Neural progenitor cell (in vitro differentiated cells): ENCODE measurements at regions not wholly inside any gene's neighbourhood (a gene's known extent, or its start where the extent isn't known, plus 50 kb on each side); places are given as distances from the start of the nearest gene placed in this dataset.

ENCODE experiments used
- DNase-seq: peaks from one replicate; pipeline ENCODE4 v3.0.0-alpha.2; 2016; ENCODE audit warnings: low spot score
- H2AFZ ChIP-seq: fragments of 200-600 bp; sonication (generic); replicated peaks from 2 replicates; pipeline ENCODE4 v1.6.1; 2016; ENCODE audit warnings: antibody characterized with exemption
- H3F3A ChIP-seq: fragments of 200-600 bp; sonication (generic); 2 replicates; pipeline ENCODE4 v1.6.1; 2016; ENCODE audit warnings: antibody characterized with exemption, low read depth
- H3K27ac ChIP-seq: fragments of 200-600 bp; sonication (generic); 2 replicates; pipeline ENCODE4 v1.5.1; 2016; ENCODE audit warnings: mild to moderate bottlenecking
- H3K27me3 ChIP-seq: fragments of 200-600 bp; sonication (generic); 2 replicates; pipeline ENCODE4 v1.6.1; 2016; ENCODE audit warnings: mild to moderate bottlenecking, moderate library complexity
- H3K36me3 ChIP-seq: fragments of 200-600 bp; sonication (generic); 2 replicates; pipeline ENCODE4 v1.5.1; 2016
- H3K4me1 ChIP-seq: fragments of 200-600 bp; sonication (generic); 2 replicates; pipeline ENCODE4 v1.6.1; 2016; ENCODE audit warnings: mixed run types
- H3K4me2 ChIP-seq: fragments of 200-600 bp; sonication (generic); 2 replicates; pipeline ENCODE4 v1.6.1; 2016
- H3K4me3 ChIP-seq: fragments of 200-600 bp; sonication (generic); 2 replicates; pipeline ENCODE4 v1.5.1; 2016
- H3K79me2 ChIP-seq: fragments of 200-600 bp; sonication (generic); 2 replicates; pipeline ENCODE4 v1.6.1; 2016; ENCODE audit warnings: low read depth
- H3K9ac ChIP-seq: fragments of 200-600 bp; sonication (generic); 2 replicates; pipeline ENCODE4 v1.6.1; 2016
- H3K9me3 ChIP-seq: fragments of 200-600 bp; sonication (generic); 2 replicates; pipeline ENCODE4 v1.5.1; 2016; ENCODE audit warnings: low read depth
- H4K20me1 ChIP-seq: fragments of 200-600 bp; sonication (generic); 2 replicates; pipeline ENCODE4 v1.6.1; 2016; ENCODE audit warnings: low read depth
- H3K27ac Mint-ChIP-seq: 3 replicates; pipeline ENCODE4 v1.8.0; 2021; ENCODE audit warnings: mixed read lengths
- H3K27me3 Mint-ChIP-seq: 2 replicates; pipeline ENCODE4 v1.8.0; 2022; ENCODE audit warnings: low read depth, mild to moderate bottlenecking, inconsistent platforms, moderate library complexity, mixed read lengths; ENCODE audit not compliant: insufficient read depth
- H3K36me3 Mint-ChIP-seq: 3 replicates; pipeline ENCODE4 v1.8.0; 2021; ENCODE audit warnings: mixed read lengths
- H3K4me1 Mint-ChIP-seq: 3 replicates; pipeline ENCODE4 v1.8.0; 2021; ENCODE audit warnings: mixed read lengths
- H3K4me3 Mint-ChIP-seq: 3 replicates; pipeline ENCODE4 v1.8.0; 2021; ENCODE audit warnings: mild to moderate bottlenecking, moderate library complexity, mixed read lengths
- H3K9me3 Mint-ChIP-seq: 3 replicates; pipeline ENCODE4 v1.8.0; 2020; ENCODE audit warnings: mixed read lengths
- CTCF ChIP-seq: fragments of 200-600 bp; sonication (generic); IDR thresholded peaks from 2 replicates; pipeline ENCODE4 v1.5.1; 2017; ENCODE audit warnings: antibody characterized with exemption, mild to moderate bottlenecking
- EZH2 ChIP-seq: fragments of 200-600 bp; sonication (generic); IDR thresholded peaks from 2 replicates; pipeline ENCODE4 v1.6.1; 2017; ENCODE audit warnings: antibody characterized with exemption, mild to moderate bottlenecking, moderate library complexity
- EZH2phosphoT487 ChIP-seq: fragments of 200-600 bp; sonication (generic); IDR thresholded peaks from 2 replicates; pipeline ENCODE4 v1.6.1; 2017; ENCODE audit warnings: antibody characterized with exemption

- Histone ChIP-seq H3K4me3 (no peak overlapping the region), H2AFZ (no peak overlapping the region), H3K4me2 (no peak overlapping the region), H4K20me1 (no peaks in the 10 kb centered on the region), H3K36me3 (no peaks in the 10 kb centered on the region), H3F3A (no peaks in the 10 kb centered on the region), H3K9me3 (no peaks in the 10 kb centered on the region), H3K4me1 (no peaks in the 10 kb centered on the region), H3K27ac (no peak overlapping the region), H3K9ac (no peak overlapping the region), H3K27me3 (no peaks in the 10 kb centered on the region), H3K79me2 (no peaks in the 10 kb centered on the region)
- no peaks in the 10 kb centered on the region for H3K9me3 Mint-ChIP-seq
- H3K4me1 Mint-ChIP-seq, result no peaks in the 10 kb centered on the region
- peaks cover 3% of the 10 kb centered on the region for H3K27me3 Mint-ChIP-seq
- no peaks in the 10 kb centered on the region for H3K36me3 Mint-ChIP-seq
- no peak overlapping the region for H3K27ac Mint-ChIP-seq
- TF ChIP-seq CTCF (no peak), EZH2phosphoT487 (no peak), EZH2 (no peak)
- no peak overlapping the region for H3K4me3 Mint-ChIP-seq
- no peak for DNase-seq
Measured at GRCh38 chr17:11047228-11047627, 193.8 kb upstream of the SHISA6 start.

- Mint-ChIP-seq H3K4me3 (no peak overlapping the region), H3K9me3 (peaks cover 3% of the 10 kb centered on the region), H3K36me3 (no peaks in the 10 kb centered on the region), H3K4me1 (no peaks in the 10 kb centered on the region), H3K27ac (no peak overlapping the region), H3K27me3 (peaks cover 2% of the 10 kb centered on the region)
- H3K27me3 ChIP-seq, result no peaks in the 10 kb centered on the region
- H3K4me2 ChIP-seq, result no peak overlapping the region
- H3K79me2 ChIP-seq, result no peaks in the 10 kb centered on the region
- no peaks in the 10 kb centered on the region for H3F3A ChIP-seq
- no peaks in the 10 kb centered on the region for H3K36me3 ChIP-seq
- H3K9me3 ChIP-seq, result peaks cover 3% of the 10 kb centered on the region
- H3K4me1 ChIP-seq, result no peaks in the 10 kb centered on the region
- no peak for DNase-seq
- H2AFZ ChIP-seq, result no peak overlapping the region
- no peak overlapping the region for H3K4me3 ChIP-seq
- no peak for TF ChIP-seq EZH2phosphoT487
- TF ChIP-seq CTCF, result no peak
- no peak for TF ChIP-seq EZH2
- no peak overlapping the region for H3K27ac ChIP-seq
- no peaks in the 10 kb centered on the region for H4K20me1 ChIP-seq
- no peak overlapping the region for H3K9ac ChIP-seq
Measured at GRCh38 chr17:11039342-11039741, 201.5 kb upstream of the PIRT start.

- Mint-ChIP-seq H3K36me3 (no peaks in the 10 kb centered on the region), H3K27ac (no peak overlapping the region), H3K4me3 (no peak overlapping the region), H3K27me3 (no peaks in the 10 kb centered on the region), H3K9me3 (peaks cover 8% of the 10 kb centered on the region), H3K4me1 (no peaks in the 10 kb centered on the region)
- no peak for DNase-seq
- H3K4me2 ChIP-seq, result no peak overlapping the region
- no peaks in the 10 kb centered on the region for H4K20me1 ChIP-seq
- no peak overlapping the region for H2AFZ ChIP-seq
- TF ChIP-seq EZH2phosphoT487 (no peak), EZH2 (no peak)
- no peak overlapping the region for H3K27ac ChIP-seq
- H3K4me1 ChIP-seq, result no peaks in the 10 kb centered on the region
- H3K9ac ChIP-seq, result no peak overlapping the region
- H3F3A ChIP-seq, result no peaks in the 10 kb centered on the region
- no peaks in the 10 kb centered on the region for H3K36me3 ChIP-seq
- no peaks in the 10 kb centered on the region for H3K27me3 ChIP-seq
- no peak overlapping the region for H3K4me3 ChIP-seq
- no peaks in the 10 kb centered on the region for H3K79me2 ChIP-seq
- H3K9me3 ChIP-seq, result peaks cover 3% of the 10 kb centered on the region
Measured at GRCh38 chr17:11035681-11036080, 197.8 kb upstream of the PIRT start.

GRCh38 chr17:11031787-11032186 lies 193.9 kb upstream of the PIRT start:
- H4K20me1 ChIP-seq, result no peaks in the 10 kb centered on the region

More at GRCh38 chr17:11031787-11032186, 193.9 kb upstream of the PIRT start:
- Histone ChIP-seq H3K4me1 (no peaks in the 10 kb centered on the region), H3F3A (no peaks in the 10 kb centered on the region), H3K9me3 (no peaks in the 10 kb centered on the region), H3K9ac (no peak overlapping the region), H3K27ac (no peak overlapping the region), H2AFZ (no peak overlapping the region), H3K36me3 (no peaks in the 10 kb centered on the region), H3K79me2 (no peaks in the 10 kb centered on the region), H3K4me2 (no peak overlapping the region), H3K4me3 (no peak overlapping the region), H3K27me3 (no peaks in the 10 kb centered on the region)
- H3K4me1 Mint-ChIP-seq, result no peaks in the 10 kb centered on the region
- peaks cover 5% of the 10 kb centered on the region for H3K9me3 Mint-ChIP-seq
- no peak overlapping the region for H3K27ac Mint-ChIP-seq
- no peak overlapping the region for H3K4me3 Mint-ChIP-seq
- no peaks in the 10 kb centered on the region for H3K27me3 Mint-ChIP-seq
- DNase-seq, result peak; percentile 45
- H3K36me3 Mint-ChIP-seq, result no peaks in the 10 kb centered on the region
- TF ChIP-seq EZH2 (no peak), EZH2phosphoT487 (no peak), CTCF (peak; percentile 51)
